GM18951 (cell line): ENCODE measurements at regions not wholly inside any gene's neighbourhood (a gene's known extent, or its start where the extent isn't known, plus 50 kb on each side); places are given as distances from the start of the nearest gene placed in this dataset.

Experiments used
- POLR2A ChIP-seq: IDR thresholded peaks from 4 replicates; pipeline ENCODE4 v1.6.1; 2011; ENCODE audit warnings: mild to moderate bottlenecking; ENCODE audit not compliant: insufficient read length, insufficient read depth; ENCODE audit errors: extremely low read depth
- in situ Hi-C: fragments of 300-500 bp; cut with MboI; formaldehyde crosslinking; loops from one replicate; pipeline ENCODE4 v1.12.0; 2022; ENCODE audit warnings: low sequenced_read_pairs, mixed read lengths, inconsistent platforms; ENCODE audit not compliant: unreplicated experiment

GRCh38 chr2:8193146-8193545, 488.7 kb upstream of the ID2 start:
- TF ChIP-seq POLR2A, result no peak
- in situ Hi-C loops, result no loop called here

DNA sequence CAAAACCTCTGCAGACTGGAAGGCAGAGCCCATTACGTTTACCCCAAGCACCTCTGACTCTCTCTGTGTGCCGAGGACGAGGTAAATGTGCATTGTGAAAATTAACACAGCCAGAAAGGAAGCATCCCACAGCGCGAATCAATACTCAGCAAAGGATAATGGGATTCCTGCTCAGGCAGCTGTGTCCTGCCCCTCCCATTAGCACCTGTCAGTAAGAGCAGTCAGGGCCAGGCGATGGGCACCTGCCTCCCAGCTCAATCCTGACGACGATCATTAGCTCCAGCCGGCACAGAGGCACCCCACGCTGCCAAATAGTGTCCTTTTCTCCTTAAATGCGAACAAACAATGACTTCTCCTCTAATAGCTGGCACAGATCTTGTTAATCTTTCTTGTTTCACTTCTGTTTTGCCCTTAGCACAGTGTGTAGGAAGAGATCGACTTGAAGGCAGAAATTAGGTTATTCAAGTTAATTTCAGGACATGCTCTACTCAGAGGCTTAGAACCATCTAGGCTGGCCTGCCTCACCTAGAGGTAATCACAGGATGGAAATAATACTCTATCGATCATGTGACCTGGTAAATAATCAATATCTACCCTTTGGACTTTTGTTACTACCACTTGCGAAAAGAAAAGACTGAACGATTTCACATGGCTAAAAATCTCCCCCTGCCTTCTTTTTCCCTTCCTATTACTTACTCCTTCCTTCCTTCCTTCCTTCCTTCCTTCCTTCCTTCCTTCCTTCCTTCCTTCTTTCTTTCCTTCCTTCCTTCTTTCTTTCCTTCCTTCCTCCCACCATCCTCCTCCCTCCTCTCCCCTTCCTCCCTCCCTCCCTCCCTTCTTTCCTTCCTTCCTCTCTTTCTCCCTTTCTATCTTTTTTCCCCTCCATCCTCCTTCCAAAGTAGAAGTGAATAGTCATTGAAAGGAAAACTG, 487.9 kb upstream of the ID2 start:
- in situ Hi-C loops, result no loop called here
- no peak for TF ChIP-seq POLR2A

GRCh38 chr2:8195784-8196183, 486.1 kb upstream of the ID2 start:
- in situ Hi-C loops, result no loop called here
- TF ChIP-seq POLR2A, result no peak

- TF ChIP-seq POLR2A, result no peak
- in situ Hi-C loops, result no loop called here
Observed at GRCh38 chr2:8196316-8196715, 485.5 kb upstream of the ID2 start.

- no peak for TF ChIP-seq POLR2A
- in situ Hi-C loops, result no loop called here
Observed at GRCh38 chr2:8197101-8197500, 484.8 kb upstream of the ID2 start.

DNA sequence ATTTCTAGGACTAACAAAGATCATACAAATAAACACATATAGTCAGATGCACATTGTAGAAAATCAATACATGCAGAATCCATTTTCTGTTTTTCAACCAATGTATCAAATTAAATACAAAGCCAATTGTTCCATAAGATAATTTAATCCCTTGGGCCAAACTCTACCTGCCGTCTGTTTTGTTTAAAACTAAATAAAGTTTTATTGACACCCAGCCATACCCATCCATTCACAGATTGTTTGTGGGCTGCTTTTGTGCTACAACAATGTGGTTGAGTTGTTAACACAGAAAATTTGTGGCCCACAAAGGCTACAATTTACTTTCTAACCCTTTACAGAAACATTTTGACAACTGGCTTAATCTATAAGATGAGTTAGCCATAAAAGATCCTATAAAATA, 484.0 kb upstream of the ID2 start:
- no peak for TF ChIP-seq POLR2A

DNA sequence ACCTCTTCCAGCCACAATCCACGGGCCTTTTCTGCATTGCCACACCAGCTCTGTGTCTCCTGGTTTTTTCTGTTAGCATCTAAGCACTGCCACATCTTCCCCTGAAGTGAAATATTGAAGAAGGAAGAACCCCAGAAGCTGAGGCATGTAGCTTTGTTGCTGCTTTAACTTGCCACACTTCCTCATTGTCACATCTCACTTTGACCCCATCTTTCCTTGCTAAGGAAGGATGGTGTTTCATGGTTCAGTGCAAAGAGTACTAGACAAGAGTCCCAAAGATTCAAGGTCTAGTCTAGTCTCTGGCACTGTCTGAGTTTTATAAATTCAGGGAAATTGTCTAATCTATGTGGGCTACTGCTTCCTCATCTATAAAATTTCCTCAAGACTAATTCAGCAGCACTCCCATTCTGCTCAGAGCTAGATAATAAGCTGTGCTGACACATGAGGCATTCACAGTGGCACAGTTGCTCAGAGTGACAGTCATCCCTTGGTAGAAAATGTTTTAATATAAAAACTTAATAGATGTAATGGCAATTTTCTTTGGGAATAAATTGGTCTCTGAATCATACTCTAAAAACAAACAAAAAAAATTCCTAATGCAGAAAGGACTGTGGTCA, 483.0 kb upstream of the ID2 start:
- no peak for TF ChIP-seq POLR2A
- in situ Hi-C loops, result no loop called here

More for the DNA sequence above, 484.0 kb upstream of the ID2 start:
- in situ Hi-C loops, result no loop called here

DNA sequence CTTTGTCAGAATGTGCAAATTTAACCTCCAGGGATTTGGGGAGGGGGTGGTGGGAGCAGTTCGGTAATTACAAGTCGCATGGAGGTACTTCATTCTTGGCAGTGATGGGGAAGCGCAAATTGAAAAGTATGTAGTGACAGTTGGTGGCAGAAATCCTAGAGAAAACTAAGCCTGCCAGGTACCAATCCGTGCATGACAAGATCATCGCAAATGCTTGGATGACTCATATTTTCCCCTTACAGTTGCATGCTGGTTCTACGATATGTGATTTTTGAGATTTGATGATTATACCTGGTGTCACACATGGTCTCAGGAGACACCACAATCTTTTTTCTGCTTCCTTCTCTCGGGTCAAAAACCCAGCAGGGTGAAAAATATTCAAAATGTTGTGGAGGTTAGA, 479.7 kb upstream of the ID2 start:
- no peak for TF ChIP-seq POLR2A
- in situ Hi-C loops, result no loop called here

DNA sequence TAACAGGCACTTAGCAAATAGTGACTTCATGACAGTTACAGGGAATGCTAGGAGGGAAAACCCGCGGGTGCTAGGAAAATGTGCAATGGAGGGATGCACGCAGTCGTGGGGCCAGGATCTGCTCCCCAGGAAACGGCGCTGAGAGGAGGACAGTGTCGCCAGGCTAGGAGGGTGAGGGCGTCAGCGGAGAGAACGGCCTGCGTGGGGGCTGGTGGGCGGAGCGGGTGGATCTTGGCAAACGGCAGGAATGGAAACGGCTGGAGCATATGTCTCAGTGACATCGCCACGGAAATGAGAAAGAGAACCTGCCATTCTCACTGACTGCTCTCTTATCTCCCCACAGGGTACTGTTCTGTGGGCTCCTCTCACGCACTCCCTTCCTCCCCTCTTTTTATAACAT, 478.5 kb upstream of the ID2 start:
- no peak for TF ChIP-seq POLR2A
- in situ Hi-C loops, result no loop called here

DNA sequence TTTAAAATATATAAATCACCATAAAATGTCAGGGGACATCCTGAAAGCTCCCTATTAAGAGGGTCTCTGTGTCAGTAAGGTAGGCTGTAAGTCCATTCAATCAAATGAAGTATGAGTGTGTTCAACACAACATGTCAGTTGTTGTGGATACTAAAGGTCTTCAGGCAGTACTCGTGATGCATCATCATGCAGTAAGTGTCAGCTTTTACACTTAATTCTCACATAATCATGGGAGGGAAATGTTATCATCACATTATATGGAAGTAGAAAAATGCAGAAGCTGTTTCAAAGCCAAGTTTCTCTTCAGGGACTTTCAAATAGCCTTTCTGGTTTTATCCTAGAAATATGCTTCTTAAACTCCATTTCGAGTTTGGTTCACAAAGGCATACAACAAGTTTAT, 477.1 kb upstream of the ID2 start:
- in situ Hi-C loops, result no loop called here
- TF ChIP-seq POLR2A, result no peak

- no peak for TF ChIP-seq POLR2A
- in situ Hi-C loops, result no loop called here
Observed at GRCh38 chr2:8209494-8209893, 472.4 kb upstream of the ID2 start.

- TF ChIP-seq POLR2A, result no peak
- in situ Hi-C loops, result no loop called here
Observed at GRCh38 chr2:8211384-8211783, 470.5 kb upstream of the ID2 start.

GRCh38 chr2:8212239-8212638, 469.6 kb upstream of the ID2 start:
- TF ChIP-seq POLR2A, result no peak
- in situ Hi-C loops, result no loop called here

DNA sequence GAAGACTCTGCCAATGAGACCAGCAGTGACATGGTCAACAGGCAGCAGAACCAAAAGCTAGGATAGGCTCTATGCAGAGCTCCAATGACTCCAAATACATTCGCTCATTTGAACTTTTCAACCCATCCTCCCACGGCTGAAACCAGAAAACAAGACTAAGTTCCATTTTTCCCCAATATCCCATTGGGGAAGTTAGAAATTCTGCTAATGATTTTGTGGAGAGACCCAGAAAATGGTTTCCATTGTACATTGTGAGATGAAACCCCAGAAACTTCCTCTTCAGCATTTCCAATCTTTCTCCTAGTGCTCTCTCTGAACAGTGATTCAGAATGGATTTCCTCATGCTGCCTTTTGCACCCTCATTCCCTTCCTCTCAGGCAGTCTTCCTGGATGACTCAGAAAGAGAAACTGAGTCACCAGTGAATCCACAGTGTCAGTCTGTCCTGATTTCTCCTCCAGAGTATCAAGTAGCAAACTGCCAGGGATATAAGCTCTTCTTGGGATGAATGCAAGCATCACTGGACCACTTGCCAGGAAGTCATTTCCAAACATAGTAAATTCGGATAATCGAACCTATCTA, 467.7 kb upstream of the ID2 start:
- no peak for TF ChIP-seq POLR2A
- in situ Hi-C loops, result no loop called here

GRCh38 chr2:8215159-8215863, 466.5 kb upstream of the ID2 start:
- in situ Hi-C loops, result no loop called here
- no peak for TF ChIP-seq POLR2A
